ENCODE measurements at regions not wholly inside any gene's neighbourhood (a gene's known extent, or its start where the extent isn't known, plus 50 kb on each side); places are given as distances from the start of the nearest gene placed in this dataset.
"Not testable (repeated sequence)": the region's sequence is repeated elsewhere in the genome, so short reads cannot be mapped to it uniquely, and the experiment has no call there.

DNA sequence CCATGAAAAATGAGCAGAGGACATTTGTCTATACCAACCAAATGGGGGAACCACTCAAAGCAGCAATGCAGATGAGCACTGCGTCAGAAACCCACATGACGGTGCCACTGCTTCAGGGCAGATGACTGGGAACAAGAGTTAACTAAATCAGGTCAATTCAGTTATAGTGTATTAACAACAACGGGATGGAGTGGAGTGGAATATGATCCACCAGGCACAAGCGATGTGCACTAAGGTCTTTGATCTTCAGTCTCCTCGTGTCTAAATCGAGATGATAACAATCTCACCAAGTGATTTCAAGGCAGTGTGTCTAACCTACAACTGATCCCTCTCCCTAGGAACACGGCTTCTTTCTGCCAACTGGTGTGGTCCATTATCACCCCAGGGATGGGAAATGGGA, 269.0 kb downstream of the RAD51AP2 start:
- no peak for DNase-seq

DNA sequence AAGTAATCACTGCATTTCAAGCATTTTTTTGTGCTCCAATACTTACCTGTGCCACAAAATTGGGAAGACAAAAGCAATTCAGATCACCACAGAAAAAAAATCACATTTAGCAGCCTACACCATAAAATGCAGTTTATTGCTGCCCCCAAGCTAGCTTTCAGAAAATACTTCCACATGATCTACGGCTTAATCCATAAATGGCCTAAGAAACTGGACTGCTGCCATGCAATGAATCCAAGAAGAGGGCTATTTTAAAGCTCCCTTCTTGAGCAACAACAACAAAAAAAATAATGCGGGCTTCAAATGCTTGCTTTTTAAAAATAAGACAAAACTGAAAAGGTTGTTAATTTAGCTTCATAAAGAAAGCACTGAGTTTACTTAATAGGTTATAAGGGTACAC, 272.3 kb downstream of the RAD51AP2 start:
- no peak for DNase-seq

DNA sequence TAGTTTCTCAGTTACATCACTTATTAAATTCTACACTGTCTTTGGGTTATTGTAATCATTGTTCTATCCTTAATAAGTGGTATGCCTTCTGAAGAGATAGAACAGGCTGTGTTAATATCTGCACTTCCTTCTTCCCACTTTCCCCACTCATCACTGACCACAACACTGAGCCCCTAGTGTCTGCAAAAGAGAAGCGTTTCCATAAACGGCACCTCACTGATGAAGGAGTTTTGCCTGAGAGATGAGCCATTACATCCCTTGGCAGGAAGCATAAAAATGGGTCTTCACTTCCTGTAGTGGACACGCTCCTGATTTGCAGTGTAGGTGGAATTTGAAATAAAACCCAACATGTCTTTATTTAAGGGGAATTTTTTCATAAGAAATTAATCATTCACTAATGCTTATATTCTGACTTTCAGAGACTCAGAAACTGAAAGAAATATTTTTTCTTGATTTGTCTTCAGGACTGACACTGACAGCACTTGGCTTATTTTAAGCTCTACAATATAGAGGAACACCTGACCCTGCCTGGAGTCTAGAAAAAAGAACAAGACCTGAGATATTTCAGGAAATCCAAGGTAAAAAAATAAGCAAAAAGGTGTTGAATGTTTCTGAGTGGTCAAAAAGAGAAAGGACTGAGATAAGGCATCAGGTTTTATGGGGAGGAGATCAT, 275.3 kb downstream of the RAD51AP2 start:
- DNase-seq, result peak; percentile 4

DNA sequence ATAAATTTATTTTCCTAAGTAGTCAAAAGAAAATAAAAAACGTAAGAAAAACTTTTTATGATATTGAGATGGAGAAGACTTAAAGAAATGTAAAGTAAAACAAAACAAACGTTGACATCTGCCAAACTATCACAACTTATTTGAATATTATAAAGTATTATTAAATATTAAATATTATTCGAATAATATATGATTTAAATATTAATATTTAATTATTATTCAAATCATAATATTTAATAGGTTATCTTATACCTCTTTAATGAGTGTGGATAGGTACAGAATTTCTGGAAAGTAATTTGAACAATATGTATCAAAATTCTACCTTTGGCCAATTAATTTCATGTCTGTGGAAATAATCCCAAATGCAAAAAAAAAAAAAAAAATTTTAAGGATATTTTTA, 278.7 kb downstream of the RAD51AP2 start:
- no peak for DNase-seq

DNA sequence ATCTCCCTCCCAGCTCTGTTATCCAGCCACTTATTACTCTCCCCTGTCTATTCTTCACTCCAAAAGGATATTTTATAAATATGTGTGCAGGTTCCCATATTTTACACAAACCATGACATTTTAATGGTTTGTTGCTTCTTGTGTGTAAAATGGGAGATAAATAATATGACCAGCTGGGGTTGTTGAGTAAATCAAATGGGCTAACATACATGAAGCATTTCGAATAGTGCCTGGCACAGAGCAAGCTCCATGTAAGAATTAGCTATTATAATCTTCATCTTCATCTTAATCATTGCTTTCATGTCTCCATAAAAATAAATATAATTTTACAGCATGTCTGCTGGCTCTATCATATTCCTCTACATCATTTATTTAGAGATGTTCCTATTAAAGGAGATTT, 283.1 kb downstream of the RAD51AP2 start:
- no peak for DNase-seq

DNA sequence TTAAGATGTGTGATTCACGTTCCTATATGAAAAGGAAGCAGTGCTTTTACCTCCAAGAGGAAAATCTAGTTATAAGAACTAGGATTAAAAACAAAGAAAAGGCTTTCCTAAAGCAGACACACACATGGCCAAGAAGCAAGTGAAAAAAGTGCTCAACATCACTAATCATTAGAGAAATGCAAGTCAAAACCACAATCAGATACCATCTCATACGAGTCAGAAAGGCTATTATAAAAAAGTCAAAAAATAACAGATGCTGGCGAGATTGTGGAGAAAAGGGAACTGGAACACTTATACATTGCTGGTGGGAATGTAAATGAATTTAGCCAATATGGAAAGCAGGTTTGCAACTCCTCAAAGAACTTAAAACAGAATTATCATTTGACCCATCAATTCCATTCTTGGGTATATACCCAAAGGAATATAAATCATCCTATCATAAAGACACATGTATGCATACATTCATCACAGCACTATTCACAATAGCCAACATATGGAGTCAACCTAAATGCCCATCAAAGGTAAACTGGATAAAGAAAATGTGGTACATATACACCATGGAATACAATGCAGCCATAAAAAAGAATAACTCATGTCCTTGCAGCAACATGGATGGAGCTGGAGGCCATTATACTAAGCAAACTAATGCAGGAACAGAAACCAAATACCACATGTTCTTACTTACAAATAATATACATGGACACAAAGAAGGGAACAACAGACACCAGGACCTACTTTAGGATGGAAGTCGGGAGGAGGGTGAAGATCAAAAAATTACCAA, 285.3 kb downstream of the RAD51AP2 start:
- DNase-seq, result peak; percentile 50

DNA sequence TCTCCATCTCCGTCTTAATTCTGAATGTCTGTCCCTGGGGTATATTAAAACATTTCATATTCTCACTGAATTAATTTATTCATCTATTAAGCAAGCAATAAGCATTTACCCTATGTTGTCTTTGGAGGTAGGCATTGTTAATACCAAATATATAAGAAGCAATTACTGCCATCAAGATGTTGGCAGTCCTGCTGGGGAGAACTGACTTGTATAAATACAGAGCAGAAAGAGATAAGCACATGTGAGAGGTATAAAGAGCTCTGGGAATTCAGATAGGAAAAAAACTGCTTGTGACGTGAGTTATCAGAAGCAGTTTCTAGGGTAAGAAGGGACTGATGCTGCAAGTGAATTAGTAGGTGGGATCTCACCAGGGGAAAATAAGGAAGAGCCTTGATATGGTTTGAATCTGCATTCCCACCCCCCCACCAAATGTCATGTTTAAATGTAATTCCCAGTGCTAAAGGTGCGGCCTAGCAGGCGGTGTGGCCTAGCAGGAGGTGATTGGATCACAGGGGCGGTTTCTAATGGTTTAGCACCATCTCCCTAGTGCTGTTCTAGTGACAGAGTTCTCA, 286.8 kb downstream of the RAD51AP2 start:
- DNase-seq, result peak; percentile 28

DNA sequence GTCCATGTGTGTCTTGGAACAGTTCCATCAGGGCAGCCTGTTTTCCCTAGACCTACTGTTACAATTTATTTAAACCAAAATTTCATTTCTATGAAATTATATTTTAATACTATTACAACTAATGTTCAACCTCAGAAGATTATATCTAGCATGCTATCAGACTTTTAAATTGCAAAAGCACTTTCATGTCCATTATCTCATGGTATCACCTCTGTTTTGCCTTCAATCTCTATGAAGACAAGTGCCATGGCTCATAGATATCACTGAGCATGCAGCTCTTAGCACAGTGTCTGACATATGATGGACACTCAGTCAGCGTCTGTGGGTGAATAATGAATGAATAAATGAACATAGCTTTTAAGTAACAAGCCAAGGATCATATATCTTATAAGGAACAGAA, 288.8 kb downstream of the RAD51AP2 start:
- DNase-seq, result no peak

DNA sequence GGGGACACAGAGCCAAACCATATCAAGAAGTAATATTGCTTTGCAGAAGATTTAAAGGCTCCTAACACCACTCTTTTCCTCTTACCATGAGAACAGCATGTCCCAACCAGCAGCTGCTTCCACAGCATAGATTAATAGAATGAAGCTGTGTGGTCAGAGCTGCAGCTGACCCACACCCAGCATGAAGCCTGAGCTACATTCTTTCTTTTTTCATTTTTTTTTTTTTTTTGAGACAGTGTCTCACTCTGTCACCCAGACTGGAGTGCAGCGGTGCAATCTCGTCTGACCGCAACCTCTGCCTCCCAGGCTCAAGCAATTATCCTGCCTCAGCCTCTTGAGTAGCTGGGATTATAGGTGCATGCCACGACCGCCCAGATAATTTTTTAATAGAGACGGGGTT, 289.8 kb downstream of the RAD51AP2 start:
- DNase-seq, result no peak

DNA sequence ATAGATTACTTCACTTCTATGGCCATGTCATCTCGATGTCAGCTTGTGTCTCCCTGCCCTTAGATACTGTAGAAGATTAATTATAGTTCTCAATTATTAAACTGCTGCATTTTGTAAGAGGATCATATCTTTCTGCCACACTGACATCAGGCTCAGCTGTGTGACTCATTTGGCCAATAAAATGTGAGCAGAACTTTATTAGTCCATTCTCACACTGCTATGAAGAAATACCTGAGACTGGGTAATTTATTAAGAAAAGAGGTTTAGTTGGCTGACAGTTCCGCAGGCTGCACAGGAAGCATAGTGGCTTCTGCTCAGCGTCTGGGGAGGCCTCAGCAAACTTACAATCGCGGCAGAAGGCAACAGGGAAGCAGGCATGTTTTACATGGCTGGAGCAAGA, 290.4 kb downstream of the RAD51AP2 start:
- DNase-seq, result no peak

DNA sequence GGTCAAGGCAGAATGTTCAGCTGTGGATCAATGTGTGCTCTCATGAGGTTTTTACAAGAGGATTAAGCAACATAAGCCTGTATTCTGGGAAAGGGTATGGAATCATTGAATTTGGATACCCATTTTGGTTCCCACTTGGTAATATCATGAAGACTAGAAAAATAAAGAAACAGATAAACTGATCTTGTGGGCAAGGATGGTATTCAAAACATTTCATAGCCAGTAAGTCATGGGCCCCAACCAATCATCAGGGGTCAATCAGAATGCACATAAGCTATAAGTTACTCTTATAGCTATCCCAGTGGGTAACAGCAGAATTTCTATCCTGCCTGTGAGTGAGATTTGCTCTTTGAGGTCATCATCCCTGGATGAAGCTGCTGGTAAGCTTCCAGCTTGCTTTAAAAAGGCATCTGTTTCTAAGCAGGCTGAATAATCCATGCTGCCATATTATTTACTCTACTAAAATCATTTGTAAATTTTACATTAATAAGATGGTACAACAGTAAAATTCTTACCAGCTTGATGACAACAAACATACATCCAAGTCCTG, 291.2 kb downstream of the RAD51AP2 start:
- no peak for DNase-seq

DNA sequence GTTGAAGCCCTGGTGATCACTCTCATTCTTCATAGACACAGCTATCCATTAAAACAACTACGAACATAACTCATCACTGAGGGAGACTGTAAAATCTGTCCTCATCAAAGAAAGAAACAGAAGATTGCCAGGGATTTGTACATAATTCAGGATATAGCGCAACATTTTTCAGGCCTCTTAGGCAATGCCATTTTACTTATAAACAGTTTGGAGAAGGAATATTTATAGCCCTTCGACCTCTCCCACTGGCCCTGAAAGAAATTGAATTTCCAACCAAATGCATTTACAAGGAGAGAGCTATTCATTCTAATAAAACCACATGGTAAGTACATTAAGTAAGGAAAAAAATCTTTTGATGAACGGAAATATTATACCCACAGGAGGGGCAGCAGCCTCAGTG, 295.0 kb downstream of the RAD51AP2 start:
- no peak for DNase-seq

DNA sequence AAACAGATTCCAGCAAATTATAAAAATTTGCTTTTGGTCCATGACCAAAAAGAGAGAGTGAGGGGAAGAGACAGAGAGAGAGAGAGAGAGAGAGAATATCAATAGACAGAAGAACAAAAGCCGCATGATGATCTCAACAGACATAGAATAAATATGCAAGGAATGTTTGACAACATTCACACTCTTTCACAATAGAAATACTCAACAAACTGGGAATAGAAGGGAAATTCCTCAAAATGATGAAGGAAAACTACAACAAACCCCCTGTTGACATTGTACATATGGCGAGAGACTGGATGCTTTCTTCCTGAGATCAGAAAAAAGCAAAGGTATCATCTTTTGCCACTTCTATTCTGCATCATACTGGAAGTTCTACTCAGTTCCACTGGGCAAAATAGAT, 309.7 kb downstream of the RAD51AP2 start:
- DNase-seq, result no peak

DNA sequence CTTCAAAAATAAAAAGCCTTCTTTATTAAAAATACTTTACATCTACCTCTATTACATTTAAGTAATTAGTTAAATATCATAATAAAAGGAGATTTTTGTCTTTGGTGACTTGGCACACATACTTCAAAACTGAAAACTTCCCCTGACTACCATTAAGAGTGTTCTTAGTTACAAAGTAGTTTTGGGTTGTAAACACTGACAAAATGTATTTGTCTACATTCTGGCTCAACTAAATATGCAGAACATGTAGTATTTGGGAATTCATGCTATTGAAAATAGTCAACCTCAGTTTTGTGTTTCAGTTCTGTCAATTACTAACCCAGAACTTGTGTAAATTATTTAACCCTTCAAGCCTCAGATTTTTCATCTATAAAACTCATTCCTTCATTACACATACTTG, 311.5 kb downstream of the RAD51AP2 start:
- DNase-seq, result no peak

DNA sequence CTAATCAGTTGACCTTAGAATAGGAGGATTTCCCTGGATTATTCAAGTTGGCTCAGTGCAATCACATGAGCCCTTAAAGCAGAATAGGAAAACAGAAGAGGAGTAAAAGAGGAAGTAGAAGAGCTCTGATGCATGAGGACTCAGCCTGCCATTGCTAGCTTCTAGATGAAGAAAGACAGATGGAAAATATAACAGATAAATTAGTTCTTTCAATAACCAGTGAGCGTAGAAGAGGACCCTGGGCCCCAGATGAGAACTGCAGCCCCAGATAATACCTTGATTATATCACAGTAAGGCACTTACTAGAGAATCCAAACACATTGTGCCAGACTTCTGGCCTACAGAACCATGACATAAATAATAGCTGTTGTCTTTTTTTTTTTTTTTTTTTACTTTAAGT, 314.0 kb downstream of the RAD51AP2 start:
- DNase-seq, result peak; percentile 17

DNA sequence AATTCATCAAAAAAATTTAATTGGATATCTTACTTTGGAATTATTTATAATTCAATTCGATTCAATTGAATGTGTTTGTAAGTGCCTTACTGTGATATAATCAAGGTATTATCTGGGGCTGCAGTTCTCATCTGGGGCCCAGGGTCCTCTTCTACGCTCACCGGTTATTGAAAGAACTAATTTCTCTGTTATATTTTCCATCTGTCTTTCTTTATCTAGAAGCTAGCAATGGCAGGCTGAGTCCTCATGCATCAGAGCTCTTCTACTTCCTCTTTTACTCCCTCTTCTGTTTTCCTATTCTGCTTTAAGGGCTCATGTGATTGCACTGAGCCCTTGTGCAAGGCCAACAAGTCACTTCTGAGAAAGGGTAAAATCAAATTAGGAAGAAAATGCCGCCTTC, 315.6 kb downstream of the RAD51AP2 start:
- DNase-seq, result peak; percentile 75

DNA sequence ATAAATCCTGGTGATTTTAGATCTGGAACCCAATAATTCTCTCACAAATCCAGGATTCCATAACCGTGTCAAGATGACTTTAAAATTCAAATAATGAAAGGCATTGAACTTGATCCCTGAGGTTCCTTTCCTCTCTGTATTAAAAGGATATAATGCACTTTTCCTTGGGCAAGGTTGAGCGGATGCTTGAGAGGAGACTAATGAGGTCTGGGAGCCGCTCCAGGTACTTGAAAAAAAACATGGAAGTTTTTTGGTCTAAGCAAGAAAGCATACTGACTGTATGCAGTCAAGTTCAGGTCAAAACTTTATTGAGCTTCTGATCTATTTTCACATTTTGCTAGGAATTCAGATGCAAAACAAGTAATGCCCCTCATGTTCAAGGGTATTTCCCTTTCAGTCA, 318.5 kb downstream of the RAD51AP2 start:
- no peak for DNase-seq

DNA sequence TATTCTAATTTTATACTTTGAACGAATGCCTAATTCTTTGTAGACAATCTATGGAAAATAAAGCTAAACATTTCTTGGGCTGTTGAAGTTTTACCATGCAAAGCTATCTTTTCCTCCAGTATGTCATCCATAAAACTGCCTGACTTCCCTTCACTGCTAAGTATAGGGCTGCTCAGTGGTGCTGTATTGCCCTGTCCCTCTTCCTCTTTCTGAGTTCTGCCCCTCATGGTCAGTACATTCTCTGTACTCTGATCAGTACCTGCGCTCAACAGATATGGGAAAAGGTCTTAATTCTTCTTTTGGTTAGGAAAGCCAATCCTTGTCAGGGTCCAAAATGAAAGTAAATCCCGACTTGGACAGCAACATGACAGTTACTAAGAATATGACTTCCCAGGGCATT, 321.9 kb downstream of the RAD51AP2 start:
- peak; percentile 18 for DNase-seq

DNA sequence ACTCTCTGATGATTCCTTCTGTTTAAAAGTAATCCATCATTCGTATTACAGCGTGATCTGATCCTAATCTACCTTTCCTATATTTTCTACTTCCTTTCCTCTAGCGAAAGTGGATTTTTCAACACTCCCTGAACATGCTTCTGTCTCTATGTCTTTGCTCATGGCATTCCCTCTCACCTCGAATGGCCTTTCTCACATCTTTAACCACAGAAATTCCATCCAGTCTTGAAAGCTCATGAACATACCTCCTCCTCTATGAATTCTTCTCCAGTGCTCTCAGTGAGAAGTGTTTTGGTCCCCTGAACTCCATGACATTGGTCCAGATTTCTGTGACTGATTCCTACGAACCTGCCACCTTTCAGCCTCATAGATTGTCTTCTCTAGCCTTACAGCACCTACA, 323.2 kb downstream of the RAD51AP2 start:
- DNase-seq, result no peak

DNA sequence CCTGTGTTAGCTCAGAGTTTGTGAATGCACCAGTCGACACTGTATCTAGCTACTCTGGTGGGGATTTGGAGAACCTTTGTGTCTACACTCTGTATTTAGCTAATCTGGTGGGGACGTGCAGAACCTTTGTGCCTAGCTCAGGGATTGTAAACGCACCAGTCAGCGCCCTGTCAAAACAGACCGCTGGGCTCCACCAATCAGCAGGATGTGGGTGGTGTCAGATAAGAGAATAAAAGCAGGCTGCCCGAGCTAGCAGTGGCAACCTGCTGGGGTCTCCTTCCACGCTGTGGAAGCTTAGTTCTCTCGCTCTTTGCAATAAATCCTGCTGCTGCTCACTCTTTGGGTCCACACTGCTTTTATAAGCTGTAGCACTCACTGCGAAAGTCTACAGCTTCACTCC, 324.2 kb downstream of the RAD51AP2 start:
- no peak for DNase-seq

DNA sequence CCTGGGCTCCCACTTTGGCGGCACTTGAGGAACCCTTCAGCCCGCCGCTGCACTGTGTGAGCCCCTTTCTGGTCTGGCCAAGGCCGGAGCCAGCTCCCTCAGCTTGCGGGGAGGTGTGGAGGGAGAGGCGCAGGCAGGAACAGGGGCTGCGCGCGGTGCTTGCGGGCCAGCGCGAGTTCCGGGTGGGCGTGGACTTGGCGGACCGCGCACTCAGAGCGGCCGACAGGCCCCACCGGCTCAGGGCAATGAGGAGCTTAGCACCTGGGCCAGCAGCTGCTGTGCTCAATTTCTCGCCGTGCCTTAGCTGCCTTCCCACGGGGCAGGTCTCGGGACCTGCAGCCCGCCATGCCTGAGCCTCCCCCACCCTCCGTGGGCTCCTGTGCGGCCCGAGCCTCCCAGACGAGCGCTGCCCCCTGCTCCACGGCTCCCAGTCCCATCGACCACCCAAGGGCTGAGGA, 324.8 kb downstream of the RAD51AP2 start:
- DNase-seq, result not testable (repeated sequence)

DNA sequence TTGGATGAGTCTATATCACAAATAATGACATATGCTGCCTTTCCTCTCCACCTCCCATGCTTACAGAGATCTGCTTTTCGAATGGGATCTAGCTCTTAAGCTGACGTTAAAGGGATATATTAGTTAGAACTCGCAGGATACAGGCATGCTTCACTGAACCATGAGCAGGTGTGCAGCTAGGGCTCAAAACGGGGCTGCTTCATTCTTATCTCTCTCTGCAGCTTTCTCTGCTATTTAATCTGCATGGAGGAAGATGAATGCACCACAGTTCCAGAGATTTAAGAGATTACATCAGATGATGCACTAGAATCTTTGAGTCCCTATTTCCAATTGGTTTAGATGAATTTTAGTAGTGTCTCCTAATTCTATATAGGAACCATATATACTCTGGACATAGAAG, 327.0 kb downstream of the RAD51AP2 start:
- no peak for DNase-seq

DNA sequence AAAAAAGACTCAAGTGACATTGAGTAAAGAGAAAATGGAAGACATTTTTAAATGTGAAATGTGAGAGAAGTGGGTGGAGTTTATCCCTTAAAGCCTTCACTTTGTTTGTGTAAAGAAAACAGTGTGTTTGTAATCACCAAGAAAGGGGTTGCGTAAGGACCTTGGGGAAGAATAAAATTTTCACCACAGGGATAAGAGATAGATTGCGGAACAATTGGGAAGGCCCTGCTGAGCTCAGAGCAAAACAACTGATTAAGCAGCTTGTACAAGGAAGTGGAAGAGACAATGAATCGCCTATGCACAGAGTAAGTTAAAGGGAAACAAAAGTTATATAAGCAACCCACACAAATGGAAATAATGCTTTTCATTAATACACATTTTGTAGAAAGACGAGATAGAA, 327.7 kb downstream of the RAD51AP2 start:
- no peak for DNase-seq

DNA sequence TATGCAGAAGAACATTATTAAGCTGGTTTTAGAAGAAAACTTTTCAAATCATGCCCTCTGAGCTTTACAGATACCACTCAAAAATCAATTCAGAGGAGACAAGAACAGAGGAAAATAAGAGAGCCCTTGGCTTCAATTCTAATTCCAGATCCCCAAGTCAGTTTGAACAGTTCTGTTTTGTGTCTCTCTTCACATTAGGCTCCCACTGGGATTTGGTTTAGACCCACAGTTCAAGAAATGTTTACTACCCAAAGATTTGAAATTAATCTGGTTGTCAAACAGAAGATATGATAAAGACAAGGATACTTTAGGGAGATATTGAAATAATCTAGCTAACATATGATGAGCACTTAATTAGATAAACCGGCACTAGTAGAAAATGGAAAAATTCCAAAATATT, 329.5 kb downstream of the RAD51AP2 start:
- no peak for DNase-seq

Measured in hematopoietic multipotent progenitor cell treated with erythropoietin and hydrocortisone succinate and interleukin-3 and kit ligand, for 4 days (in vitro differentiated cells).